Activated naive CD8-positive, alpha-beta T cell (primary cell): ENCODE measurements at regions not wholly inside any gene's neighbourhood (a gene's known extent, or its start where the extent isn't known, plus 50 kb on each side); places are given as distances from the start of the nearest gene placed in this dataset.

Experiments used
- H3K27ac Mint-ChIP-seq: one replicate; pipeline ENCODE4 v1.8.0; 2021; ENCODE audit warnings: mixed read lengths
- H3K27me3 Mint-ChIP-seq: one replicate; pipeline ENCODE4 v1.8.0; 2021; ENCODE audit warnings: mixed read lengths
- H3K36me3 Mint-ChIP-seq: one replicate; pipeline ENCODE4 v1.8.0; 2021; ENCODE audit warnings: mixed read lengths
- H3K4me1 Mint-ChIP-seq: one replicate; pipeline ENCODE4 v1.8.0; 2021; ENCODE audit warnings: low read depth, mixed read lengths
- H3K4me3 Mint-ChIP-seq: one replicate; pipeline ENCODE4 v1.8.0; 2021; ENCODE audit warnings: mild to moderate bottlenecking, mixed read lengths
- H3K9me3 Mint-ChIP-seq: one replicate; pipeline ENCODE4 v1.8.0; 2021; ENCODE audit warnings: low read depth, mixed read lengths

GRCh38 chr3:70531838-70532489 lies 219.5 kb upstream of the MDFIC2 start:
- Mint-ChIP-seq H3K27ac (no peak overlapping the region), H3K27me3 (peaks cover 4% of the 10 kb centered on the region), H3K9me3 (no peaks in the 10 kb centered on the region), H3K4me1 (no peaks in the 10 kb centered on the region), H3K36me3 (no peaks in the 10 kb centered on the region), H3K4me3 (no peak overlapping the region)

- H3K4me3 Mint-ChIP-seq: no peak overlapping the region
- H3K27ac Mint-ChIP-seq: no peak overlapping the region
- no peaks in the 10 kb centered on the region for H3K36me3 Mint-ChIP-seq
- no peaks in the 10 kb centered on the region for H3K4me1 Mint-ChIP-seq
- H3K27me3 Mint-ChIP-seq: peaks cover 2% of the 10 kb centered on the region
- no peaks in the 10 kb centered on the region for H3K9me3 Mint-ChIP-seq
Observed at GRCh38 chr3:70531063-70531657, 218.7 kb upstream of the MDFIC2 start.

GRCh38 chr3:70530626-70531025 lies 218.2 kb upstream of the MDFIC2 start:
- Mint-ChIP-seq H3K9me3 (no peaks in the 10 kb centered on the region), H3K4me3 (no peak overlapping the region), H3K27ac (no peak overlapping the region), H3K27me3 (peaks cover 2% of the 10 kb centered on the region), H3K36me3 (no peaks in the 10 kb centered on the region), H3K4me1 (no peaks in the 10 kb centered on the region)

- H3K27me3 Mint-ChIP-seq: no peaks in the 10 kb centered on the region
- H3K4me3 Mint-ChIP-seq: no peak overlapping the region
- H3K27ac Mint-ChIP-seq: no peak overlapping the region
- H3K9me3 Mint-ChIP-seq: no peaks in the 10 kb centered on the region
- no peaks in the 10 kb centered on the region for H3K4me1 Mint-ChIP-seq
- H3K36me3 Mint-ChIP-seq: no peaks in the 10 kb centered on the region
Observed at GRCh38 chr3:70527026-70527425, 214.6 kb upstream of the MDFIC2 start.

- Mint-ChIP-seq H3K36me3 (no peaks in the 10 kb centered on the region), H3K4me3 (no peak overlapping the region), H3K27me3 (peaks cover 10% of the 10 kb centered on the region), H3K9me3 (no peaks in the 10 kb centered on the region), H3K27ac (no peak overlapping the region), H3K4me1 (no peaks in the 10 kb centered on the region)
Observed at GRCh38 chr3:70519913-70520659, 207.6 kb upstream of the MDFIC2 start.

GRCh38 chr3:70519026-70519425 lies 206.6 kb upstream of the MDFIC2 start:
- no peaks in the 10 kb centered on the region for H3K9me3 Mint-ChIP-seq
- H3K4me3 Mint-ChIP-seq: no peak overlapping the region
- no peaks in the 10 kb centered on the region for H3K36me3 Mint-ChIP-seq
- H3K4me1 Mint-ChIP-seq: no peaks in the 10 kb centered on the region
- H3K27ac Mint-ChIP-seq: no peak overlapping the region
- H3K27me3 Mint-ChIP-seq: peaks cover 10% of the 10 kb centered on the region

GRCh38 chr3:70518356-70518755 lies 205.9 kb upstream of the MDFIC2 start:
- Mint-ChIP-seq H3K27me3 (peaks cover 12% of the 10 kb centered on the region), H3K36me3 (no peaks in the 10 kb centered on the region), H3K4me3 (no peak overlapping the region), H3K9me3 (no peaks in the 10 kb centered on the region), H3K27ac (no peak overlapping the region), H3K4me1 (no peaks in the 10 kb centered on the region)

- Mint-ChIP-seq H3K4me3 (no peak overlapping the region), H3K27me3 (peaks cover 12% of the 10 kb centered on the region), H3K36me3 (no peaks in the 10 kb centered on the region), H3K9me3 (no peaks in the 10 kb centered on the region), H3K27ac (no peak overlapping the region), H3K4me1 (no peaks in the 10 kb centered on the region)
Observed at GRCh38 chr3:70517124-70517890, 204.9 kb upstream of the MDFIC2 start.

- peaks cover 12% of the 10 kb centered on the region for H3K27me3 Mint-ChIP-seq
- no peak overlapping the region for H3K4me3 Mint-ChIP-seq
- H3K27ac Mint-ChIP-seq: no peak overlapping the region
- H3K36me3 Mint-ChIP-seq: no peaks in the 10 kb centered on the region
- no peaks in the 10 kb centered on the region for H3K9me3 Mint-ChIP-seq
- no peaks in the 10 kb centered on the region for H3K4me1 Mint-ChIP-seq
Observed at GRCh38 chr3:70516076-70516475, 203.6 kb upstream of the MDFIC2 start.

GRCh38 chr3:70507486-70507885 lies 195.0 kb upstream of the MDFIC2 start:
- H3K27me3 Mint-ChIP-seq: peaks cover 5% of the 10 kb centered on the region

GRCh38 chr3:70506775-70507174 lies 194.3 kb upstream of the MDFIC2 start:
- peaks cover 6% of the 10 kb centered on the region for H3K27me3 Mint-ChIP-seq
- no peaks in the 10 kb centered on the region for H3K4me1 Mint-ChIP-seq
- no peaks in the 10 kb centered on the region for H3K9me3 Mint-ChIP-seq
- H3K36me3 Mint-ChIP-seq: no peaks in the 10 kb centered on the region
- H3K4me3 Mint-ChIP-seq: no peak overlapping the region
- no peak overlapping the region for H3K27ac Mint-ChIP-seq

More at GRCh38 chr3:70507486-70507885, 195.0 kb upstream of the MDFIC2 start:
- H3K27ac Mint-ChIP-seq: no peak overlapping the region
- H3K4me3 Mint-ChIP-seq: no peak overlapping the region
- no peaks in the 10 kb centered on the region for H3K4me1 Mint-ChIP-seq
- H3K36me3 Mint-ChIP-seq: no peaks in the 10 kb centered on the region
- no peaks in the 10 kb centered on the region for H3K9me3 Mint-ChIP-seq

- H3K9me3 Mint-ChIP-seq: no peaks in the 10 kb centered on the region
- H3K4me1 Mint-ChIP-seq: no peaks in the 10 kb centered on the region
- no peaks in the 10 kb centered on the region for H3K36me3 Mint-ChIP-seq
- peaks cover 6% of the 10 kb centered on the region for H3K27me3 Mint-ChIP-seq
- no peak overlapping the region for H3K27ac Mint-ChIP-seq
- no peak overlapping the region for H3K4me3 Mint-ChIP-seq
Observed at GRCh38 chr3:70501561-70501960, 189.1 kb upstream of the MDFIC2 start.

GRCh38 chr3:70488816-70489215 lies 176.4 kb upstream of the MDFIC2 start:
- no peak overlapping the region for H3K4me3 Mint-ChIP-seq
- H3K4me1 Mint-ChIP-seq: no peaks in the 10 kb centered on the region
- H3K36me3 Mint-ChIP-seq: no peaks in the 10 kb centered on the region
- H3K27ac Mint-ChIP-seq: no peak overlapping the region
- no peaks in the 10 kb centered on the region for H3K9me3 Mint-ChIP-seq
- H3K27me3 Mint-ChIP-seq: peaks cover 12% of the 10 kb centered on the region

- H3K36me3 Mint-ChIP-seq: no peaks in the 10 kb centered on the region
- no peak overlapping the region for H3K27ac Mint-ChIP-seq
- H3K4me3 Mint-ChIP-seq: no peak overlapping the region
- H3K27me3 Mint-ChIP-seq: peaks cover 12% of the 10 kb centered on the region
- H3K9me3 Mint-ChIP-seq: no peaks in the 10 kb centered on the region
- no peaks in the 10 kb centered on the region for H3K4me1 Mint-ChIP-seq
Observed at GRCh38 chr3:70488131-70488530, 175.7 kb upstream of the MDFIC2 start.
